MCF 10A (cell line): ENCODE measurements at regions not wholly inside any gene's neighbourhood (a gene's known extent, or its start where the extent isn't known, plus 50 kb on each side); places are given as distances from the start of the nearest gene placed in this dataset.
A peak's percentile ranks its signal among the peaks of the same experiment; 100 is the strongest.

Experiments used
- BruUV-seq: library from RNA; stranded (reverse); fragments of 400-500 nt; replicated peaks from 2 replicates; lab custom pipeline; 2021; lab: Mats Ljungman, UMichigan
- CTCF ChIA-PET: fragments of 300-600 bp; sonication (Branson Sonifier 250); formaldehyde crosslinking; extraction: SDS; loops from one replicate; lab custom pipeline; 2021; ENCODE audit warnings: antibody characterized with exemption, inconsistent platforms; lab: Yijun Ruan, JAX
- POLR2A ChIA-PET: fragments of 300-600, 350-650 bp; sonication (Branson Sonifier 250); formaldehyde crosslinking; extraction: SDS; loops from one replicate; lab custom pipeline; 2020; ENCODE audit warnings: antibody characterized with exemption, inconsistent platforms; lab: Yijun Ruan, JAX
- DNase-seq: peaks from one replicate; pipeline ENCODE4 v3.0.0-alpha.2; 2018; ENCODE audit not compliant: unreplicated experiment
- H3K27ac Mint-ChIP-seq: one replicate; pipeline ENCODE4 v1.8.0; 2022; ENCODE audit warnings: mild to moderate bottlenecking, low read depth, mixed read lengths; ENCODE audit not compliant: unreplicated experiment
- H3K27me3 Mint-ChIP-seq: one replicate; pipeline ENCODE4 v1.8.0; 2022; ENCODE audit warnings: mixed read lengths; ENCODE audit not compliant: insufficient read depth, unreplicated experiment
- H3K36me3 Mint-ChIP-seq: one replicate; pipeline ENCODE4 v1.8.0; 2022; ENCODE audit warnings: mild to moderate bottlenecking, moderate library complexity, mixed read lengths; ENCODE audit not compliant: insufficient read depth, unreplicated experiment
- H3K4me1 Mint-ChIP-seq: one replicate; pipeline ENCODE4 v1.8.0; 2022; ENCODE audit warnings: mixed read lengths; ENCODE audit not compliant: insufficient read depth, unreplicated experiment
- H3K4me3 Mint-ChIP-seq: one replicate; pipeline ENCODE4 v1.8.0; 2022; ENCODE audit warnings: mild to moderate bottlenecking, moderate library complexity, mixed read lengths; ENCODE audit not compliant: unreplicated experiment
- H3K9me3 Mint-ChIP-seq: one replicate; pipeline ENCODE4 v1.8.0; 2022; ENCODE audit warnings: mixed read lengths; ENCODE audit not compliant: unreplicated experiment
- intact Hi-C: fragments of 100-400 bp; cut with micrococcal nuclease; formaldehyde crosslinking; loops from 2 replicates; pipeline ENCODE4 v1.14.1; 2022
- TF ChIP-seq, protein P1 (sequence below): fragments of 200-600 bp; IDR thresholded peaks from one replicate; pipeline ENCODE4 v1.8.0; 2022; ENCODE audit warnings: antibody characterized with exemption, mild to moderate bottlenecking; ENCODE audit not compliant: unreplicated experiment

DNA sequence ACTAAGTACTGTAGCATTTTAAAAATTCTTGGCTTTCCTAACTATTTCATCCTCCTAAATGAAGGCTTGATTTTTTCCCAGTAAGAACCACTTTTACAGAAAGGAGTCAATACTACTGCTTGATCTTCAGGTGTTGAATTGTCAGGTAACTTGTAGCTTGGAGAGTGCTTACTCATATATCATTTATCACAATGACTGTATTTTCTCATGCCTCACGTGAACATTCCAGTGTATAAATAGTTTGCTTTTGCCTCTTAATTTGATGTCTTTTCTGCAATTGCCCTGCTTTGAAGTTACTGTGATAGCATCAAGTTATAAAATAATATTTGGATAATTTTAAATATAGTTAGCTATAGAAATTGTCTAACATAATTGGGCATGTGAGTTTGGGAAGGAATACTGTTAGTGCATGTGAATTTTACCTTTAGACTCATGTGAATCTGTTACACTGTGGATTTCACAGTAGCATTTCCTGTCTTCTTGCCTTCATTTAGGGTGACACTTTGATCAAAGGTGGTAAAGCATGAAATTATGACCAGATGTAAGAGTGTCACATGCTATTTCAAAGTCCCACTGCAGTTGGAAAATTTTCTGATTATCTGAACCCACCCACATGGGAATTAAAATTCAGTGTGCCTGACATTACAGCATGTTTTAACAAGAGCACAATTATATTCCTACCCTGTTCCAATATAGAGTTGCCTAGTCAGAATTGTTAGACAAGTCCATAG is 962.8 kb downstream of the DNAJB9 start:
- no peaks in the 10 kb centered on the region for H3K4me1 Mint-ChIP-seq
- DNase-seq: no peak
- H3K9me3 Mint-ChIP-seq: no peaks in the 10 kb centered on the region
- H3K4me3 Mint-ChIP-seq: no peak overlapping the region
- POLR2A ChIA-PET: interaction anchor here (1.0 kb wide), 1 partner anchor 62 kb away, joined by 3 read pairs; no protein-coding TSS in a partner anchor
- no peak overlapping the region for H3K27ac Mint-ChIP-seq
- CTCF ChIA-PET: interaction anchor here (0.7 kb wide), 1 partner anchor 795 kb away, joined by 4 read pairs; no protein-coding TSS in a partner anchor
- peaks cover 69% of the 10 kb centered on the region for H3K27me3 Mint-ChIP-seq
- intact Hi-C loops: no loop called here
- BruUV-seq: no TSS peak
- TF ChIP-seq, protein P1, sequence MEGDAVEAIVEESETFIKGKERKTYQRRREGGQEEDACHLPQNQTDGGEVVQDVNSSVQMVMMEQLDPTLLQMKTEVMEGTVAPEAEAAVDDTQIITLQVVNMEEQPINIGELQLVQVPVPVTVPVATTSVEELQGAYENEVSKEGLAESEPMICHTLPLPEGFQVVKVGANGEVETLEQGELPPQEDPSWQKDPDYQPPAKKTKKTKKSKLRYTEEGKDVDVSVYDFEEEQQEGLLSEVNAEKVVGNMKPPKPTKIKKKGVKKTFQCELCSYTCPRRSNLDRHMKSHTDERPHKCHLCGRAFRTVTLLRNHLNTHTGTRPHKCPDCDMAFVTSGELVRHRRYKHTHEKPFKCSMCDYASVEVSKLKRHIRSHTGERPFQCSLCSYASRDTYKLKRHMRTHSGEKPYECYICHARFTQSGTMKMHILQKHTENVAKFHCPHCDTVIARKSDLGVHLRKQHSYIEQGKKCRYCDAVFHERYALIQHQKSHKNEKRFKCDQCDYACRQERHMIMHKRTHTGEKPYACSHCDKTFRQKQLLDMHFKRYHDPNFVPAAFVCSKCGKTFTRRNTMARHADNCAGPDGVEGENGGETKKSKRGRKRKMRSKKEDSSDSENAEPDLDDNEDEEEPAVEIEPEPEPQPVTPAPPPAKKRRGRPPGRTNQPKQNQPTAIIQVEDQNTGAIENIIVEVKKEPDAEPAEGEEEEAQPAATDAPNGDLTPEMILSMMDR: no peak
- H3K36me3 Mint-ChIP-seq: no peaks in the 10 kb centered on the region

DNA sequence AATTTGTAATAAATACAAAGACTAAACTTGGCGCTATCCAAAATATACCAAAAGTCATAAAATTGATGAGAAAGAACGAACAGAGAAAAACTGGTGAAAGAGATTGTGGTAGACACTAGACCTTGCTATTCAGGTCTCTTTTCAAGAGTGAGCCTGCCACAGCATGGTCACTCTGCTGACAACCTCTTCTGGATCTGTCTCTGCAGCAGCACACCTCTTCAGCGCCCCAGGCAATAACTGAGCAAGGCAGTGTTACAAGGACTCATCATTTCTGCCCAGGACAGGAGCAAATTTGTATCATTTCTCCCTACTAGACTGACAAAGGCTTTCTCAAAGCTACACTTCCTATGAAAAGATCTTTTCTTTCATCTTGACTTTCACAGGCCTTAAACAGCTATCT is 976.0 kb downstream of the DNAJB9 start:
- Mint-ChIP-seq H3K9me3 (no peaks in the 10 kb centered on the region), H3K4me3 (no peak overlapping the region), H3K4me1 (no peaks in the 10 kb centered on the region), H3K27me3 (peaks cover 29% of the 10 kb centered on the region), H3K36me3 (no peaks in the 10 kb centered on the region), H3K27ac (no peak overlapping the region)
- intact Hi-C loops: no loop called here
- no TSS peak for BruUV-seq
- ChIA-PET POLR2A (no interaction called here), CTCF (no interaction called here)
- peak; percentile 2 for DNase-seq
- TF ChIP-seq, protein P1: no peak

GRCh38 chr7:109549471-109550193 is 980.0 kb downstream of the DNAJB9 start:
- TF ChIP-seq, protein P1: no peak
- no TSS peak for BruUV-seq
- intact Hi-C loops: no loop called here
- peaks cover 6% of the 10 kb centered on the region for H3K9me3 Mint-ChIP-seq
- H3K27me3 Mint-ChIP-seq: peaks cover 50% of the 10 kb centered on the region
- no peak overlapping the region for H3K4me3 Mint-ChIP-seq
- H3K4me1 Mint-ChIP-seq: no peaks in the 10 kb centered on the region
- ChIA-PET POLR2A (no interaction called here), CTCF (no interaction called here)
- no peak overlapping the region for H3K27ac Mint-ChIP-seq
- no peaks in the 10 kb centered on the region for H3K36me3 Mint-ChIP-seq
- DNase-seq: no peak

DNA sequence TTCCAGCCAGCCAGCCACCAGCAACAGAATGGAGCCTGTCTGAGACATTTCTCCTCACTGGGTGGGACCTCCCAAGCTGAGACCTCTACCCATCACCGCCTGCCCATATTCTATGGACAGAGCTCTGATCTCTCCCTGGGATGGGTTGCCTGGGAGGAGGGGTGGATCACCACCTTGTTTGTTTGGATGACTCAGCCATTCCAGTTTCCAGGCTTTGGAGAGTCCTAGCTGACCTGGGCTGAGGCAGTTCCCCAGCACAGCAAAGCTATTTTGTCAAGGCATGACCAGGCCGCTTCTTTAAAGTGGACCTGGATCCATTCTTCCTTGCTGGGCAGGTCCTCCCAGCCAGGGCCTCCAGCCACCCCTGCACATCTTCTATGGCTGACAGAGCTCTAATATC is 982.3 kb downstream of the DNAJB9 start:
- BruUV-seq: no TSS peak
- H3K36me3 Mint-ChIP-seq: no peaks in the 10 kb centered on the region
- TF ChIP-seq, protein P1: no peak
- intact Hi-C loops: no loop called here
- POLR2A ChIA-PET: no interaction called here
- no peak overlapping the region for H3K4me3 Mint-ChIP-seq
- H3K27me3 Mint-ChIP-seq: peaks cover 62% of the 10 kb centered on the region
- H3K9me3 Mint-ChIP-seq: peaks cover 11% of the 10 kb centered on the region
- peak; percentile 11 for DNase-seq
- H3K27ac Mint-ChIP-seq: no peak overlapping the region
- H3K4me1 Mint-ChIP-seq: no peaks in the 10 kb centered on the region
- CTCF ChIA-PET: no interaction called here
